Liver (tissue), 8 donors: ENCODE measurements at regions not wholly inside any gene's neighbourhood (a gene's known extent, or its start where the extent isn't known, plus 50 kb on each side); places are given as distances from the start of the nearest gene placed in this dataset.

Source experiments
- DNase-seq: peaks from one replicate; pipeline ENCODE4 v3.0.0-alpha.2; 2017; ENCODE audit warnings: low spot score
- H3K27ac ChIP-seq, 2 donors: one replicate each; pipeline ENCODE4 v1.7.0; 2013; ENCODE audit warnings: inconsistent platforms in 2 of 2, low read length in 2 of 2, control low read depth in 1 of 2, low read depth in 1 of 2, mild to moderate bottlenecking in 1 of 2
- H3K27me3 ChIP-seq, 4 donors: one replicate each; pipeline versions ENCODE4 v1.6.1 to v1.7.0; 2013; ENCODE audit warnings: low read length in 3 of 4, inconsistent platforms in 1 of 4, mild to moderate bottlenecking in 1 of 4, moderate library complexity in 1 of 4; ENCODE audit not compliant: control insufficient read depth in 4 of 4, insufficient read depth in 4 of 4
- H3K36me3 ChIP-seq, 4 donors: one replicate each; pipeline versions ENCODE4 v1.6.1 to v1.7.0; 2013; ENCODE audit warnings: low read length in 3 of 4, mild to moderate bottlenecking in 3 of 4, low read depth in 1 of 4, moderate library complexity in 1 of 4; ENCODE audit not compliant: control insufficient read depth in 4 of 4, insufficient read depth in 3 of 4
- H3K4me1 ChIP-seq, 4 donors: one replicate each; pipeline versions ENCODE4 v1.6.1 to v1.7.0; 2013; ENCODE audit warnings: low read length in 3 of 4, mild to moderate bottlenecking in 3 of 4, moderate library complexity in 1 of 4; ENCODE audit not compliant: control insufficient read depth in 4 of 4, insufficient read depth in 4 of 4
- H3K4me3 ChIP-seq, 3 donors: one replicate each; pipeline versions ENCODE4 v1.6.1 to v1.7.0; 2013; ENCODE audit warnings: low read length in 3 of 3, control low read depth in 1 of 3, low read depth in 1 of 3, mild to moderate bottlenecking in 1 of 3
- H3K9ac ChIP-seq, 2 donors: one replicate each; pipeline ENCODE4 v1.7.0; 2013; ENCODE audit warnings: low read length in 2 of 2, mild to moderate bottlenecking in 2 of 2, moderate library complexity in 2 of 2, control low read depth in 1 of 2, low read depth in 1 of 2
- H3K9me3 ChIP-seq, 4 donors: one replicate each; pipeline versions ENCODE4 v1.6.1 to v1.7.0; 2013; ENCODE audit warnings: low read length in 3 of 4; ENCODE audit not compliant: control insufficient read depth in 4 of 4
- CTCF ChIP-seq: fragments of 150-350 bp; IDR thresholded peaks from 2 replicates; pipeline ENCODE4 v1.5.1; 2017; ENCODE audit warnings: improper control_type of control experiment, low read depth, low read length; ENCODE audit not compliant: missing input control
- EGR1 ChIP-seq, 2 donors: IDR thresholded peaks; 2 replicates each; pipeline ENCODE4 v1.6.1; 2016 to 2018; ENCODE audit warnings: antibody characterized with exemption in 2 of 2, low read depth in 2 of 2
- GABPA ChIP-seq, 2 donors: IDR thresholded peaks in 1 of 2; conservative IDR thresholded peaks in 1 of 2; 2 replicates each; pipeline ENCODE4 v1.6.1; 2016; ENCODE audit warnings: antibody characterized with exemption in 2 of 2, mild to moderate bottlenecking in 1 of 2, moderate library complexity in 1 of 2
- HNF4A ChIP-seq, 2 donors: conservative IDR thresholded peaks; 2 replicates each; pipeline ENCODE4 v1.6.1; 2016; ENCODE audit warnings: antibody characterized with exemption in 2 of 2, mild to moderate bottlenecking in 2 of 2
- JUND ChIP-seq, 2 donors: IDR thresholded peaks; 2 replicates each; pipeline ENCODE4 v1.6.1; 2016; ENCODE audit warnings: antibody characterized with exemption in 2 of 2
- MAX ChIP-seq: IDR thresholded peaks from 2 replicates; pipeline ENCODE4 v1.6.1; 2016; ENCODE audit warnings: antibody characterized with exemption
- NR2F2 ChIP-seq: IDR thresholded peaks from 2 replicates; pipeline ENCODE4 v1.6.1; 2016; ENCODE audit warnings: antibody characterized with exemption
- REST ChIP-seq: IDR thresholded peaks from 2 replicates; pipeline ENCODE4 v1.6.1; 2016; ENCODE audit warnings: antibody characterized with exemption, mild to moderate bottlenecking
- RXRA ChIP-seq, 2 donors: IDR thresholded peaks; 2 replicates each; pipeline ENCODE4 v1.6.1; 2017 to 2018; ENCODE audit warnings: antibody characterized with exemption in 2 of 2, mild to moderate bottlenecking in 1 of 2
- SP1 ChIP-seq: IDR thresholded peaks from 2 replicates; pipeline ENCODE4 v1.6.1; 2018; ENCODE audit warnings: antibody characterized with exemption, mild to moderate bottlenecking
- TAF1 ChIP-seq: conservative IDR thresholded peaks from 2 replicates; pipeline ENCODE4 v1.6.1; 2016; ENCODE audit warnings: antibody characterized with exemption, mild to moderate bottlenecking
- YY1 ChIP-seq: IDR thresholded peaks from 2 replicates; pipeline ENCODE4 v1.6.1; 2016; ENCODE audit warnings: antibody characterized with exemption, mild to moderate bottlenecking
- ZBTB33 ChIP-seq: IDR thresholded peaks from 2 replicates; pipeline ENCODE4 v1.6.1; 2016; ENCODE audit warnings: antibody characterized with exemption
- WGBS: extraction: QIAGEN DNeasy Blood & Tissue Kit; methylation state at CpG from one replicate; pipeline ENCODE4 v1.1.7; 2013; 5-methylcytosine and 5-hydroxymethylcytosine counted together
- TF ChIP-seq, protein P1 (sequence below): IDR thresholded peaks from 2 replicates; pipeline ENCODE4 v1.6.1; 2016; ENCODE audit warnings: antibody characterized with exemption
- donor health status: healthy.
- donor health status: healthy.
- donor health status: healthy.
- donor health status: healthy.
- donor health status: healthy.

- no peak overlapping the region for H3K9ac ChIP-seq
- H3K9me3 ChIP-seq = no peaks in the 10 kb centered on the region
- H3K27me3 ChIP-seq = no peaks in the 10 kb centered on the region
- H3K27ac ChIP-seq = no peak overlapping the region
- H3K36me3 ChIP-seq = no peaks in the 10 kb centered on the region
- peaks cover 0 to 6% (median 0%) of the 10 kb centered on the region in 4 donors for H3K4me1 ChIP-seq
- no peak for TF ChIP-seq NR2F2
- TF ChIP-seq HNF4A (conservative IDR thresholded peaks at IDR 0.05) = peak in 1 of 2 donors; percentile 42
- no peak overlapping the region for H3K4me3 ChIP-seq
- no peak for DNase-seq
Observed at GRCh38 chr21:19700476-19700875, 1296.9 kb upstream of the TMPRSS15 start.

DNA sequence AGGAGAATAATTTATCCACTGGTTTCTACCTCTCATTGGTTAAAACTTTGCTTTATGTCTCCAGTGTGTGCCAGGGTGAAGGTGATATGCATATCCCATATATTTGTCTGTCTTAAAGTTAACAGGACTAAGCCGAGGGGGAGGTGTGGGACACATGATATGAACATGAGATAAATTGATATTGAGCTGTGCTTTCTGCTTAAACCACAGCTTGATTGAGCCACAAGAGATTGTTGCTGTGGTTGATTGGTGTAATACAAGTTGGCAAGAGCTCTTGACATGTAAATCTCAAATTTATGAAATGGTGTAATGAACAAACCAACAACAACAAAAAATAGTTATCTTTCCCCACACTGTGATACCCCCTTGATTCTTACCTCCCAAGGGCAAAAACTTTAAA lies 1295.5 kb upstream of the NCAM2 start:
- TF ChIP-seq SP1 (no peak), NR2F2 (no peak), JUND (IDR thresholded peaks at IDR 0.05) (no peak), EGR1 (IDR thresholded peaks at IDR 0.05; ENCODE audit: low read depth in 2 of 2) (no peak), ZBTB33 (no peak), GABPA (IDR thresholded peaks at IDR 0.05 in 1 of 2, conservative IDR thresholded peaks at IDR 0.05 in 1 of 2) (no peak), TAF1 (no peak), RXRA (IDR thresholded peaks at IDR 0.05) (no peak), MAX (no peak), CTCF (no peak), HNF4A (conservative IDR thresholded peaks at IDR 0.05) (no peak)
- TF ChIP-seq, protein P1, sequence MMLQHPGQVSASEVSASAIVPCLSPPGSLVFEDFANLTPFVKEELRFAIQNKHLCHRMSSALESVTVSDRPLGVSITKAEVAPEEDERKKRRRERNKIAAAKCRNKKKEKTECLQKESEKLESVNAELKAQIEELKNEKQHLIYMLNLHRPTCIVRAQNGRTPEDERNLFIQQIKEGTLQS = no peak

DNA sequence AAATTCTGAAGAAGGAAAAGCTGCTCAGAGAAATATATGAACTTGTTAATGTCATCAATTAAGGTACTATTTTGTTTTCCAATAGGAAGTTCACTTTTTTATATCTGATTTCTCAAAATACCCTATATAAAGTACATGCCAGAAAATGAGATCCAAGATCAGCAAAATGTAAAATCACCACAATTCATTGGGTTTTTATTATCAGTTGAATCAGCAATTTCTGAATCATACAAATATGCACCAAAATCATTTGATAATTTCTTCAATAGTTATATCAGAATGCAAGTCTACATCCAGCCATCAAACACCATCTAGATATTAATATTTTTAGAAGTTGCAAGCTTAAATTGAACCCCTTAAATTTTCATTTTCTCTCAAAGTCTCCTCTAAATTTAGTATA lies 1293.4 kb upstream of the NCAM2 start:
- Histone ChIP-seq H3K9me3 (no peaks in the 10 kb centered on the region), H3K27me3 (no peaks in the 10 kb centered on the region), H3K36me3 (no peaks in the 10 kb centered on the region), H3K4me3 (no peak overlapping the region), H3K27ac (no peak overlapping the region), H3K4me1 (peaks cover 0 to 6% (median 0%) of the 10 kb centered on the region in 4 donors), H3K9ac (no peak overlapping the region)
- no peak for DNase-seq
- TF ChIP-seq EGR1 (IDR thresholded peaks at IDR 0.05; ENCODE audit: low read depth in 2 of 2) (no peak), HNF4A (conservative IDR thresholded peaks at IDR 0.05) (no peak), MAX (no peak), NR2F2 (no peak), YY1 (no peak), ZBTB33 (no peak), REST (no peak)
- TF ChIP-seq, protein P1 = no peak

More for the DNA sequence above, 1295.5 kb upstream of the NCAM2 start:
- no peak for DNase-seq
- no peaks in the 10 kb centered on the region for H3K9me3 ChIP-seq
- H3K4me1 ChIP-seq = peaks cover 0 to 6% (median 0%) of the 10 kb centered on the region in 4 donors
- H3K4me3 ChIP-seq = no peak overlapping the region
- 81% methylated on average over 1 of the region's 1 CpG for WGBS
- H3K27ac ChIP-seq = no peak overlapping the region
- H3K36me3 ChIP-seq = no peaks in the 10 kb centered on the region
- H3K9ac ChIP-seq = no peak overlapping the region
- no peaks in the 10 kb centered on the region for H3K27me3 ChIP-seq
